ENCODE measurements at regions not wholly inside any gene's neighbourhood (a gene's known extent, or its start where the extent isn't known, plus 50 kb on each side); places are given as distances from the start of the nearest gene placed in this dataset.

DNA sequence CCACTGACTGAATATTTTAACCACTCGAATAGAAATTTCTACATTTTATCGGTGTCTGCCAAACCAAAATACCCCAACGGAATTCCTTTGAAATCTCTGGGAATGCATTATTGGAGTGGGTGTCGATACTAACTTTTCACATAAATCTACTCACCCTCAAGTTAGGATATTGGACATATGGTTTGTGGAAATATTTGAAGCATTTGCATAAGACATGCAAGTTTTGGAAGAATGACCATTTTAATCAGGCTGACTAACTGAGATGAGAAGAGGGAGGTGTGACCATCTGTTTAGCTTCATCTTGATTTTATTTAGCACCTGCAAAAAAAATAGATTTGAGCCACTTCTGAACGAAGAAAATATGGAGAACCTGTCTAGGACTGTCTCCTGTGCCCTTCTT lies 61.2 kb downstream of the KLF6 start:
- Histone ChIP-seq H3K4me1 (ENCODE audit: control insufficient read depth, insufficient read depth, low read length) (no peaks in the 10 kb centered on the region), H3K27ac (ENCODE audit: insufficient read depth, low read depth, low read length, poor library complexity, severe bottlenecking) (no peak overlapping the region), H3K4me3 (ENCODE audit: insufficient read depth, low read depth, low read length) (no peak overlapping the region), H3K27me3 (ENCODE audit: control insufficient read depth, insufficient read depth, low read length, poor library complexity, severe bottlenecking) (no peaks in the 10 kb centered on the region), H3K36me3 (ENCODE audit: control insufficient read depth, insufficient read depth, low read length) (no peaks in the 10 kb centered on the region), H3K9me3 (ENCODE audit: control insufficient read depth, low read length) (no peaks in the 10 kb centered on the region)
- 93 to 94% methylated on average over 4 of the region's 5 CpGs for WGBS, 2 experiments

- 96 to 98% methylated on average over 6 to 8 of the region's 8 CpGs for WGBS, 2 experiments
Measured at GRCh38 chr10:3720228-3721019, 64.6 kb downstream of the KLF6 start.

GRCh38 chr10:3719024-3719843 lies 65.8 kb downstream of the KLF6 start:
- no peak overlapping the region for H3K27ac ChIP-seq (ENCODE audit: insufficient read depth, low read depth, low read length, poor library complexity, severe bottlenecking)
- 90 to 92% methylated on average over 17 of the region's 17 CpGs for WGBS, 2 experiments
- no peaks in the 10 kb centered on the region for H3K9me3 ChIP-seq (ENCODE audit: control insufficient read depth, low read length)
- H3K27me3 ChIP-seq (ENCODE audit: control insufficient read depth, insufficient read depth, low read length, poor library complexity, severe bottlenecking), result no peaks in the 10 kb centered on the region
- no peaks in the 10 kb centered on the region for H3K4me1 ChIP-seq (ENCODE audit: control insufficient read depth, insufficient read depth, low read length)
- H3K36me3 ChIP-seq (ENCODE audit: control insufficient read depth, insufficient read depth, low read length), result no peaks in the 10 kb centered on the region
- no peak overlapping the region for H3K4me3 ChIP-seq (ENCODE audit: insufficient read depth, low read depth, low read length)

More at GRCh38 chr10:3720228-3721019, 64.6 kb downstream of the KLF6 start:
- Histone ChIP-seq H3K36me3 (ENCODE audit: control insufficient read depth, insufficient read depth, low read length) (no peaks in the 10 kb centered on the region), H3K4me1 (ENCODE audit: control insufficient read depth, insufficient read depth, low read length) (no peaks in the 10 kb centered on the region), H3K4me3 (ENCODE audit: insufficient read depth, low read depth, low read length) (no peak overlapping the region), H3K9me3 (ENCODE audit: control insufficient read depth, low read length) (no peaks in the 10 kb centered on the region), H3K27me3 (ENCODE audit: control insufficient read depth, insufficient read depth, low read length, poor library complexity, severe bottlenecking) (no peaks in the 10 kb centered on the region), H3K27ac (ENCODE audit: insufficient read depth, low read depth, low read length, poor library complexity, severe bottlenecking) (no peak overlapping the region)

- Histone ChIP-seq H3K36me3 (ENCODE audit: control insufficient read depth, insufficient read depth, low read length) (no peaks in the 10 kb centered on the region), H3K4me1 (ENCODE audit: control insufficient read depth, insufficient read depth, low read length) (no peaks in the 10 kb centered on the region), H3K27ac (ENCODE audit: insufficient read depth, low read depth, low read length, poor library complexity, severe bottlenecking) (no peak overlapping the region), H3K4me3 (ENCODE audit: insufficient read depth, low read depth, low read length) (no peak overlapping the region), H3K9me3 (ENCODE audit: control insufficient read depth, low read length) (no peaks in the 10 kb centered on the region), H3K27me3 (ENCODE audit: control insufficient read depth, insufficient read depth, low read length, poor library complexity, severe bottlenecking) (no peaks in the 10 kb centered on the region)
- WGBS, 2 experiments, result 95 to 98% methylated on average over 9 of the region's 9 CpGs
Measured at GRCh38 chr10:3716093-3716492, 68.9 kb downstream of the KLF6 start.

- Histone ChIP-seq H3K27me3 (ENCODE audit: control insufficient read depth, insufficient read depth, low read length, poor library complexity, severe bottlenecking) (no peaks in the 10 kb centered on the region), H3K27ac (ENCODE audit: insufficient read depth, low read depth, low read length, poor library complexity, severe bottlenecking) (no peak overlapping the region), H3K9me3 (ENCODE audit: control insufficient read depth, low read length) (no peaks in the 10 kb centered on the region), H3K4me1 (ENCODE audit: control insufficient read depth, insufficient read depth, low read length) (no peaks in the 10 kb centered on the region), H3K4me3 (ENCODE audit: insufficient read depth, low read depth, low read length) (no peak overlapping the region), H3K36me3 (ENCODE audit: control insufficient read depth, insufficient read depth, low read length) (no peaks in the 10 kb centered on the region)
- WGBS, 2 experiments, result 94 to 100% methylated on average over 2 of the region's 2 CpGs
Measured at GRCh38 chr10:3714967-3715366, 70.0 kb downstream of the KLF6 start.

GRCh38 chr10:3714531-3714930 lies 70.5 kb downstream of the KLF6 start:
- no peaks in the 10 kb centered on the region for H3K36me3 ChIP-seq (ENCODE audit: control insufficient read depth, insufficient read depth, low read length)
- WGBS, 2 experiments, result 92 to 97% methylated on average over 6 of the region's 6 CpGs
- no peak overlapping the region for H3K4me3 ChIP-seq (ENCODE audit: insufficient read depth, low read depth, low read length)
- no peaks in the 10 kb centered on the region for H3K4me1 ChIP-seq (ENCODE audit: control insufficient read depth, insufficient read depth, low read length)
- no peak overlapping the region for H3K27ac ChIP-seq (ENCODE audit: insufficient read depth, low read depth, low read length, poor library complexity, severe bottlenecking)
- no peaks in the 10 kb centered on the region for H3K9me3 ChIP-seq (ENCODE audit: control insufficient read depth, low read length)
- no peaks in the 10 kb centered on the region for H3K27me3 ChIP-seq (ENCODE audit: control insufficient read depth, insufficient read depth, low read length, poor library complexity, severe bottlenecking)

DNA sequence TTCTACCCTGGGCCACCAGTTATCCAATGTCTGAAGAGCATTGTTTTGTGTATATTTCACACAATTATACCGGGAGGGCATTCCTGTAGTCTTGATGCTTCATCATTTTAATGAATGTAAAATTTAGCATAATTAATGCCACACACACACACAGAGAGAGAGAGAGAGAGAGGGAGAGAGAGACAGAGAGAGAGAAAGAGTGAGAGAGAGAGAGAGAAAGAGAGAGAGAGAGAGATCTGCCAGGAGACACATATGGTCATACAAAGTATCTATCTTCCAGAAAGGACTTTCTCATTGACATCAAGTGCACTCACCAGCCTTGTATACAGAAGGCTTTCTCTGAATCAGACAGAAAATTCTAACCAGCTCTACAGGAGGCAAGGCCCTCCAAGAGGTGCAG lies 72.3 kb downstream of the KLF6 start:
- no CpG with 5 or more reads among the region's 1 CpG for WGBS, 2 experiments

DNA sequence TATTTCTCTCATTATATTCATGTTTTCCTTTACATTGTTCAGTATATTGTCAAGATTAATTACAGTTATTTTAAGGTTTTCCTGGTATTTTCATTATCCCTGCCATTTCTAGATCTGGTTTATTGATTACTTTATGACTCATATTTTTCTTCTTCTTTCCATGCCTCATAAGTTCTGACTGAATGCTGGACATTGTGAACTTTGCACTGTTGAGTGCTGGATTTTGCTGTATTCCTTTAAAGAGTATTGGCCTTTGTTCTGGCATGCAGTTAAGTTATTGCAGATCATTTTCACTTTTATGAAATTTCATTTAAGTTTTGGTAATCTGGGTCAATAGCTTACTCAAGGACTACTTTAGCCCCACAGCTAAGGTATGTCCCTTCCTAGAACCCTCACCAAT lies 73.1 kb downstream of the KLF6 start:
- H3K9me3 ChIP-seq (ENCODE audit: control insufficient read depth, low read length), result no peaks in the 10 kb centered on the region
- H3K27me3 ChIP-seq (ENCODE audit: control insufficient read depth, insufficient read depth, low read length, poor library complexity, severe bottlenecking), result no peaks in the 10 kb centered on the region
- no peak overlapping the region for H3K4me3 ChIP-seq (ENCODE audit: insufficient read depth, low read depth, low read length)
- no peak overlapping the region for H3K27ac ChIP-seq (ENCODE audit: insufficient read depth, low read depth, low read length, poor library complexity, severe bottlenecking)
- no peaks in the 10 kb centered on the region for H3K36me3 ChIP-seq (ENCODE audit: control insufficient read depth, insufficient read depth, low read length)
- H3K4me1 ChIP-seq (ENCODE audit: control insufficient read depth, insufficient read depth, low read length), result no peaks in the 10 kb centered on the region

More for the DNA sequence above, 72.3 kb downstream of the KLF6 start:
- no peak overlapping the region for H3K27ac ChIP-seq (ENCODE audit: insufficient read depth, low read depth, low read length, poor library complexity, severe bottlenecking)
- no peaks in the 10 kb centered on the region for H3K36me3 ChIP-seq (ENCODE audit: control insufficient read depth, insufficient read depth, low read length)
- no peaks in the 10 kb centered on the region for H3K4me1 ChIP-seq (ENCODE audit: control insufficient read depth, insufficient read depth, low read length)
- no peaks in the 10 kb centered on the region for H3K9me3 ChIP-seq (ENCODE audit: control insufficient read depth, low read length)
- H3K4me3 ChIP-seq (ENCODE audit: insufficient read depth, low read depth, low read length), result no peak overlapping the region
- H3K27me3 ChIP-seq (ENCODE audit: control insufficient read depth, insufficient read depth, low read length, poor library complexity, severe bottlenecking), result no peaks in the 10 kb centered on the region

- H3K9me3 ChIP-seq (ENCODE audit: control insufficient read depth, low read length), result no peaks in the 10 kb centered on the region
- no peak overlapping the region for H3K4me3 ChIP-seq (ENCODE audit: insufficient read depth, low read depth, low read length)
- H3K27ac ChIP-seq (ENCODE audit: insufficient read depth, low read depth, low read length, poor library complexity, severe bottlenecking), result no peak overlapping the region
- H3K36me3 ChIP-seq (ENCODE audit: control insufficient read depth, insufficient read depth, low read length), result no peaks in the 10 kb centered on the region
- no peaks in the 10 kb centered on the region for H3K27me3 ChIP-seq (ENCODE audit: control insufficient read depth, insufficient read depth, low read length, poor library complexity, severe bottlenecking)
- no peaks in the 10 kb centered on the region for H3K4me1 ChIP-seq (ENCODE audit: control insufficient read depth, insufficient read depth, low read length)
- 70 to 78% methylated on average over 3 of the region's 3 CpGs for WGBS, 2 experiments
Measured at GRCh38 chr10:3710764-3711163, 74.2 kb downstream of the KLF6 start.

GRCh38 chr10:3709456-3710060 lies 75.5 kb downstream of the KLF6 start:
- H3K27ac ChIP-seq (ENCODE audit: insufficient read depth, low read depth, low read length, poor library complexity, severe bottlenecking), result no peak overlapping the region
- 90 to 93% methylated on average over 3 to 4 of the region's 4 CpGs for WGBS, 2 experiments
- H3K9me3 ChIP-seq (ENCODE audit: control insufficient read depth, low read length), result no peaks in the 10 kb centered on the region
- H3K4me3 ChIP-seq (ENCODE audit: insufficient read depth, low read depth, low read length), result no peak overlapping the region
- H3K27me3 ChIP-seq (ENCODE audit: control insufficient read depth, insufficient read depth, low read length, poor library complexity, severe bottlenecking), result no peaks in the 10 kb centered on the region
- no peaks in the 10 kb centered on the region for H3K36me3 ChIP-seq (ENCODE audit: control insufficient read depth, insufficient read depth, low read length)
- H3K4me1 ChIP-seq (ENCODE audit: control insufficient read depth, insufficient read depth, low read length), result no peaks in the 10 kb centered on the region

Measured in ectodermal cell (in vitro differentiated cells).